ENCODE measurements at regions not wholly inside any gene's neighbourhood (a gene's known extent, or its start where the extent isn't known, plus 50 kb on each side); places are given as distances from the start of the nearest gene placed in this dataset.

DNA sequence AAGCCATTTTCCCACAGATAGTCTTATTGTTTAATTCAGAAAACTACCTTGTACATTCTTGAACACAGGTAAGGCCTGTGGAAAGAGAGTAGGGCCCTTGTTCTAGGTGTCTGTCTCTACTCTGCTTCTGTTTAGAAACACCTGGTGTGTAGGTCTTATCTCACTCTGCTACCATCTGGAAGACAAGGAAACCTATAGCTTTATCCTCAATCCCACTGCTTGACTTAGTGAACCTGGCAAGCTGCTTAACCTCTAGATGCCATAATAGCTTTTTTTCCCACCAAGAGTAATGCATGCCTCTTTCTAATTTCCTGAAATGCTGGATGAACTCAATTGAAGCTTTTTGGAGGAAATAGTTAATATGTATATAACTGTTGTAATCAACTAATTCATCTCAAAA is 82.6 kb upstream of the RAP2B start:
- intact Hi-C loops (cut with DNase I), result no loop called here
- no peaks in the 10 kb centered on the region for H3K27me3 ChIP-seq
- ATAC-seq, result no peak
- H3K4me3 ChIP-seq, result no peak overlapping the region
- TF ChIP-seq CTCF (IDR thresholded peaks at IDR 0.05), result no peak
- no peak for DNase-seq
- H3K4me1 ChIP-seq, result no peaks in the 10 kb centered on the region
- H3K36me3 ChIP-seq, result no peaks in the 10 kb centered on the region
- H3K9me3 ChIP-seq, result no peaks in the 10 kb centered on the region
- no peak overlapping the region for H3K27ac ChIP-seq

DNA sequence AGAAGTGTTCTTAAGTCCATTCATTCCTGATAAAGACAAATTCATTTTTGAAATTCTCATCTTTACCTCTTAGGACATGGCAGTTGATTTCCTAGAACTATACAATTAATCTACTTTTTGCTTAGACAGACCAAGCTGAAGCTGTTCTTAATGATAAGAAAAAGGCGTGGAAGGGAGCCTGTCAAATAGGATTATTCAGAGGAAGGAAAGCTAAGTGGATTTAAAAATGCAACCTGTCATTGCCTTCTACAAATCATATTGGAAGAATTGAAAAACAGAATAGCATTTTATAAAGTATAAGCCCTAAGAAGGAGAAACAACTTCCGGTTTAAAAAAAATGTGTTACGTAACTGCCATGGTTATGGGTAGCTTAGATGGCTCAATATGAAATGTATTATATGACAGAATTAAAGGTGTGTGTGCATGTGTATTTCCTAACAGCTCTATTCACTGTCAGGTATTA is 81.2 kb upstream of the RAP2B start:
- ATAC-seq, result no peak
- Histone ChIP-seq H3K36me3 (no peaks in the 10 kb centered on the region), H3K4me1 (no peaks in the 10 kb centered on the region), H3K4me3 (no peak overlapping the region), H3K27me3 (no peaks in the 10 kb centered on the region), H3K27ac (no peak overlapping the region), H3K9me3 (no peaks in the 10 kb centered on the region)
- TF ChIP-seq CTCF (IDR thresholded peaks at IDR 0.05), result no peak
- intact Hi-C loops (cut with DNase I), result no loop called here
- no peak for DNase-seq

GRCh38 chr3:153084431-153084830 is 77.6 kb upstream of the RAP2B start:
- ATAC-seq (no peak), DNase-seq (no peak)
- Histone ChIP-seq H3K4me3 (no peak overlapping the region), H3K27me3 (no peaks in the 10 kb centered on the region), H3K36me3 (no peaks in the 10 kb centered on the region), H3K9me3 (no peaks in the 10 kb centered on the region), H3K4me1 (no peaks in the 10 kb centered on the region), H3K27ac (no peak overlapping the region)
- no peak for TF ChIP-seq CTCF (IDR thresholded peaks at IDR 0.05)
- intact Hi-C loops (cut with DNase I), result no loop called here

DNA sequence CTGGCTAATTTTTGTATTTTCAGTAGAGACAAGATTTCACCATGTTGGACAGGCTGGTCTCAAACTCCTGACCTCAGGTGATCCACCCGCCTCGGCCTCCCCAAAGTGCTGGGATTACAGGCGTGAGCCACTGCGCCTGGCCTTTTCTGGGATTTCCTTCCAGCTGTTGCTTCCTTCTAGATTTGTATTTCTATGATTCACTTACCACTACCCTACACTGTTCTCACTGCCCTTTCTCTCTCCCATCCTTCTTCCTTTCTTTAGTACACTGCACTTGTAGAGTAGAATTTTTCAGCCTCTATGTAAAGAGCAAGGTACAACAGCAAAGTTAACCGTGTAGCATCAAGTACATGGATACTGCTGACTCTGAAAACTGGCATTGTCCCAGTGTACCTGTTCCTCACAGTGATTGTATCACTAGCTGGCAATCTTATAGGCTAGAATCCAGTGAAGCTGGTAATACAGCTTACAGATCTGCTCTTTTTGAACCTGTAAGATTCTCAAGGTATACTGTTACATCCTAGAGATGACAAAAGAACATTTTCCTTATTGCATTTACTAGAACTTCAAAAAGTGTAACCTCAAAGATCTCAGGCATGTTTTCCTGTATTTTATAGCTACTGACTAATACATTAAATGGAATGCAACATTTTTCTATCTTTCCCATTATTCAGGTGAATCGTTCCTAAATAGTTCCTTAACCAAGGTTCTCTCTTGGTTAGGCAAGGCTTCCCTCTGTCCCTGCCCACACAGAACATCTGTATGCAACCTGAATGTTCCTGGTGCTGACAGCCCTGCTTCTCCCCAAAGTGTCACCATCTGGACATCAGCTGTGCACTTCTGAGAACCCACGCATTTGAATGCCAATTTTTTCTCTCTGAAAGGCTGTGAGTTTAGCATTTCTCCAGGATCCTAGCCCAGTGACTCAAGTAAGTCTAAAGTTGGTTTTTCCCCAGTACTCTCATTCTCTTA is 74.1 kb upstream of the RAP2B start:
- DNase-seq (no peak), ATAC-seq (no peak)
- H3K27me3 ChIP-seq, result no peaks in the 10 kb centered on the region
- H3K9me3 ChIP-seq, result no peaks in the 10 kb centered on the region
- H3K27ac ChIP-seq, result no peak overlapping the region
- no peaks in the 10 kb centered on the region for H3K36me3 ChIP-seq
- intact Hi-C loops (cut with DNase I), result no loop called here
- no peak for TF ChIP-seq CTCF (IDR thresholded peaks at IDR 0.05)
- H3K4me1 ChIP-seq, result no peaks in the 10 kb centered on the region
- H3K4me3 ChIP-seq, result no peak overlapping the region

DNA sequence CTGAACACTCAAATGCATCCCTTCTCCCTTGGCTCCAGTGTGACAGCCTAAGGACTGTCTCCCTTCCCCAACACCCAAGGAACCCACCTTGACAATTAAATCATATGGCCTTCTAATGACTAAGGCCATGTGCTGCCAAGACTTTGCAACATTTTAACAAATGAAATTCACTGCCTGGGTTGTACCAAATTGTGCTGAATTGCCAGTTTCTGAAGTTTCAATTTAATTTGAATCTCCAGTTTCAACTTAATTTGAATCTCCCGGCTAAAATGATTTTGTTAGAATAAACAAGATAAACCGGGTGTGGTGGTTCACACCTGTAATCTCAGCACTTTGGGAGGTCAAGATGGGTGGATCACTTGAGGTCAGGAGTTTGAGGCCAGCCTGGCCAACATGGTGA is 72.4 kb upstream of the RAP2B start:
- DNase-seq (no peak), ATAC-seq (no peak)
- H3K36me3 ChIP-seq, result no peaks in the 10 kb centered on the region
- H3K27me3 ChIP-seq, result no peaks in the 10 kb centered on the region
- no peaks in the 10 kb centered on the region for H3K9me3 ChIP-seq
- TF ChIP-seq CTCF (IDR thresholded peaks at IDR 0.05), result no peak
- H3K27ac ChIP-seq, result no peak overlapping the region
- no peak overlapping the region for H3K4me3 ChIP-seq
- intact Hi-C loops (cut with DNase I), result no loop called here
- no peaks in the 10 kb centered on the region for H3K4me1 ChIP-seq

Data from left lung (tissue), 4 donors.